ENCODE measurements at regions not wholly inside any gene's neighbourhood (a gene's known extent, or its start where the extent isn't known, plus 50 kb on each side); places are given as distances from the start of the nearest gene placed in this dataset.

DNA sequence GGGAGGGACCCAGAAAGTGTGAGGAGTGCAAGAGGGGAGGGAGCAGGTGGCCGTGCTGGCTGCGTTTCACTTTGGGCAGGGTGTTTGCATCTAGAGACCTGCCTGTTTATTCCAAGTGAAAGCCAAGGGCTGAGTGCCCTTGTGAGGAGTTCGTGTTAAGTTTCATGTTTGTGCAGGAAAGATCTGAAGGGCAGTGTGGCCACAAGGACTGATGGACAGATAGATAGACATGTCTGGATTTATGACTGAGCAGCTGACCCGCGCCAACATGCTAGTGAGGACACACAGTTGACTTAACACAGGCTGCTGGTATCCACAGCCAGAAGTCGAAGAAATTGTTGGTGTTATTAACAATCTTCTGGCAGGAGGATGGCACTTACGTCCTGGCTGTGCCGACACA is 387.6 kb upstream of the TNP1 start:
- no peaks in the 10 kb centered on the region for H3K36me3 ChIP-seq (ENCODE audit: control insufficient read depth, insufficient read depth, low read length)
- POLR2A ChIA-PET: no interaction called here
- H3K27me3 ChIP-seq (ENCODE audit: control insufficient read depth, insufficient read depth, low read length): no peaks in the 10 kb centered on the region
- in situ Hi-C loops (cut with HindIII; ENCODE audit: low pct_unique_long_range_greater_than_20kb, low sequenced_read_pairs) (no loop called here), intact Hi-C loops (cut with micrococcal nuclease; ENCODE audit: unreplicated experiment) (no loop called here)
- CTCF ChIA-PET: no interaction called here
- DNase-seq (ENCODE audit: low read depth, low spot score): no peak
- H3K9me3 ChIP-seq (ENCODE audit: control insufficient read depth, insufficient read depth, low read depth, low read length): no peaks in the 10 kb centered on the region
- TF ChIP-seq TCF7L2 (IDR thresholded peaks at IDR 0.05; ENCODE audit: low read depth, low read length): no peak
- TF ChIP-seq SIN3A (IDR thresholded peaks at IDR 0.05; ENCODE audit: borderline replicate concordance, insufficient read depth, low read depth, low read length): no peak
- TF ChIP-seq REST (IDR thresholded peaks at IDR 0.05; ENCODE audit: insufficient read depth in 1 of 2, low read depth in 2 of 2, low read length in 1 of 2): no peak
- no peak for TF ChIP-seq POLR2AphosphoS5 (IDR thresholded peaks at IDR 0.05; ENCODE audit: low read depth, low read length)
- TF ChIP-seq, protein P1, sequence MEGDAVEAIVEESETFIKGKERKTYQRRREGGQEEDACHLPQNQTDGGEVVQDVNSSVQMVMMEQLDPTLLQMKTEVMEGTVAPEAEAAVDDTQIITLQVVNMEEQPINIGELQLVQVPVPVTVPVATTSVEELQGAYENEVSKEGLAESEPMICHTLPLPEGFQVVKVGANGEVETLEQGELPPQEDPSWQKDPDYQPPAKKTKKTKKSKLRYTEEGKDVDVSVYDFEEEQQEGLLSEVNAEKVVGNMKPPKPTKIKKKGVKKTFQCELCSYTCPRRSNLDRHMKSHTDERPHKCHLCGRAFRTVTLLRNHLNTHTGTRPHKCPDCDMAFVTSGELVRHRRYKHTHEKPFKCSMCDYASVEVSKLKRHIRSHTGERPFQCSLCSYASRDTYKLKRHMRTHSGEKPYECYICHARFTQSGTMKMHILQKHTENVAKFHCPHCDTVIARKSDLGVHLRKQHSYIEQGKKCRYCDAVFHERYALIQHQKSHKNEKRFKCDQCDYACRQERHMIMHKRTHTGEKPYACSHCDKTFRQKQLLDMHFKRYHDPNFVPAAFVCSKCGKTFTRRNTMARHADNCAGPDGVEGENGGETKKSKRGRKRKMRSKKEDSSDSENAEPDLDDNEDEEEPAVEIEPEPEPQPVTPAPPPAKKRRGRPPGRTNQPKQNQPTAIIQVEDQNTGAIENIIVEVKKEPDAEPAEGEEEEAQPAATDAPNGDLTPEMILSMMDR (IDR thresholded peaks at IDR 0.05): no peak
- no peak overlapping the region for H3K27ac ChIP-seq (ENCODE audit: low read length)
- H3K4me1 ChIP-seq (ENCODE audit: control insufficient read depth, insufficient read depth, low read length): no peaks in the 10 kb centered on the region
- ATAC-seq: no peak
- no TSS peak for BruUV-seq (replicated peaks)
- H3K4me3 ChIP-seq (ENCODE audit: low read depth in 2 of 2, low read length in 2 of 2): no peak overlapping the region

GRCh38 chr2:217246108-217246507 is 386.2 kb upstream of the TNP1 start:
- no TSS peak for BruUV-seq (replicated peaks)
- Histone ChIP-seq H3K4me3 (ENCODE audit: low read depth in 2 of 2, low read length in 2 of 2) (no peak overlapping the region), H3K36me3 (ENCODE audit: control insufficient read depth, insufficient read depth, low read length) (no peaks in the 10 kb centered on the region), H3K4me1 (ENCODE audit: control insufficient read depth, insufficient read depth, low read length) (no peaks in the 10 kb centered on the region), H3K27ac (ENCODE audit: low read length) (no peak overlapping the region), H3K9me3 (ENCODE audit: control insufficient read depth, insufficient read depth, low read depth, low read length) (no peaks in the 10 kb centered on the region), H3K27me3 (ENCODE audit: control insufficient read depth, insufficient read depth, low read length) (no peaks in the 10 kb centered on the region)
- no peak for DNase-seq (ENCODE audit: low read depth, low spot score)
- POLR2A ChIA-PET: no interaction called here
- in situ Hi-C loops (cut with HindIII; ENCODE audit: low pct_unique_long_range_greater_than_20kb, low sequenced_read_pairs): no loop called here
- TF ChIP-seq, protein P1 (IDR thresholded peaks at IDR 0.05): no peak
- TF ChIP-seq POLR2AphosphoS5 (IDR thresholded peaks at IDR 0.05; ENCODE audit: low read depth, low read length) (no peak), SIN3A (IDR thresholded peaks at IDR 0.05; ENCODE audit: borderline replicate concordance, insufficient read depth, low read depth, low read length) (no peak), TCF7L2 (IDR thresholded peaks at IDR 0.05; ENCODE audit: low read depth, low read length) (no peak), REST (IDR thresholded peaks at IDR 0.05; ENCODE audit: insufficient read depth in 1 of 2, low read depth in 2 of 2, low read length in 1 of 2) (no peak)
- no peak for ATAC-seq
- CTCF ChIA-PET: no interaction called here
- intact Hi-C loops (cut with micrococcal nuclease; ENCODE audit: unreplicated experiment): no loop called here

Data from Panc1 (cell line).